Testis (tissue), 2 donors: ENCODE measurements at regions not wholly inside any gene's neighbourhood (a gene's known extent, or its start where the extent isn't known, plus 50 kb on each side); places are given as distances from the start of the nearest gene placed in this dataset.

ENCODE experiments used
- DNase-seq: peaks from one replicate; pipeline ENCODE4 v3.0.0-alpha.2; 2019
- H3K27ac ChIP-seq, 2 donors: fragments of 200-600 bp; sonication (generic); one replicate each; pipeline ENCODE4 v1.5.1; 2019
- H3K27me3 ChIP-seq: fragments of 200-600 bp; sonication (generic); one replicate; pipeline ENCODE4 v1.5.1; 2019
- H3K36me3 ChIP-seq: fragments of 200-600 bp; sonication (generic); one replicate; pipeline ENCODE4 v1.5.1; 2017; ENCODE audit warnings: low read depth; ENCODE audit errors: missing control alignments
- H3K4me1 ChIP-seq: fragments of 200-600 bp; sonication (generic); one replicate; pipeline ENCODE4 v1.5.1; 2019
- H3K4me3 ChIP-seq, 2 donors: fragments of 200-600 bp; sonication (generic); one replicate each; pipeline ENCODE4 v1.5.1; 2017 to 2019
- H3K9me3 ChIP-seq: fragments of 200-600 bp; sonication (generic); one replicate; pipeline ENCODE4 v1.5.1; 2017
- CTCF ChIP-seq, 3 experiments: fragments of 450-650 bp in 2 of 3; fragments of 200-600 bp in 1 of 3; sonication (generic) in 1 of 3; IDR thresholded peaks; one replicate each; pipeline ENCODE4 v1.5.1; 2016 to 2019; ENCODE audit warnings: antibody characterized with exemption in 3 of 3, mild to moderate bottlenecking in 2 of 3, moderate library complexity in 1 of 3
- POLR2A ChIP-seq: fragments of 450-650 bp; IDR thresholded peaks from one replicate; pipeline ENCODE4 v1.6.1; 2017; ENCODE audit warnings: antibody characterized with exemption, mild to moderate bottlenecking, moderate library complexity
- WGBS, 2 donors: methylation state at CpG; one replicate each; pipeline ENCODE4 v1.1.5; 2018; 5-methylcytosine and 5-hydroxymethylcytosine counted together
- intact Hi-C: fragments of 100-400 bp; cut with DNase I; formaldehyde crosslinking; loops from one replicate; pipeline ENCODE4 v1.15.1; 2023; ENCODE audit warnings: low total_unique reads

- Histone ChIP-seq H3K9me3 (no peaks in the 10 kb centered on the region), H3K4me3 (no peak overlapping the region), H3K27ac (no peak overlapping the region), H3K4me1 (no peaks in the 10 kb centered on the region), H3K27me3 (no peaks in the 10 kb centered on the region), H3K36me3 (no peaks in the 10 kb centered on the region)
- 70 to 83% methylated on average over 4 of the region's 4 CpGs for whole genome bisulfite sequencing, 2 donors
- DNase-seq = no peak
- intact Hi-C loops = no loop called here
- TF ChIP-seq CTCF (IDR thresholded peaks at IDR 0.05) (no peak), POLR2A (no peak)
These were observed 272.7 kb downstream of the RPLP1 start for GRCh38 chr15:69725275-69725674.

GRCh38 chr15:69725957-69726356 is 273.3 kb downstream of the RPLP1 start:
- no peak for DNase-seq
- H3K27me3 ChIP-seq = no peaks in the 10 kb centered on the region
- no peak overlapping the region for H3K27ac ChIP-seq
- H3K4me3 ChIP-seq = no peak overlapping the region
- 85 to 96% methylated on average over 2 of the region's 2 CpGs for WGBS, 2 donors
- H3K4me1 ChIP-seq = no peaks in the 10 kb centered on the region
- intact Hi-C loops = no loop called here
- H3K9me3 ChIP-seq = no peaks in the 10 kb centered on the region
- H3K36me3 ChIP-seq = no peaks in the 10 kb centered on the region
- TF ChIP-seq POLR2A (no peak), CTCF (IDR thresholded peaks at IDR 0.05) (no peak)

GRCh38 chr15:69727121-69727924 is 274.7 kb downstream of the RPLP1 start:
- H3K4me1 ChIP-seq = no peaks in the 10 kb centered on the region
- no peaks in the 10 kb centered on the region for H3K36me3 ChIP-seq
- no peak overlapping the region for H3K4me3 ChIP-seq
- DNase-seq = no peak
- 83 to 86% methylated on average over 8 of the region's 8 CpGs for WGBS, 2 donors
- TF ChIP-seq POLR2A (no peak), CTCF (IDR thresholded peaks at IDR 0.05) (no peak)
- no peaks in the 10 kb centered on the region for H3K27me3 ChIP-seq
- no peak overlapping the region for H3K27ac ChIP-seq
- no peaks in the 10 kb centered on the region for H3K9me3 ChIP-seq
- intact Hi-C loops = no loop called here

- peak overlapping the region in 1 of 2 donors; percentile 22 for H3K4me3 ChIP-seq
- 37 to 51% methylated on average over 9 of the region's 9 CpGs for WGBS, 2 donors
- TF ChIP-seq CTCF (IDR thresholded peaks at IDR 0.05) (peak; percentile 54 to 89 (median 77)), POLR2A (no peak)
- H3K9me3 ChIP-seq = no peaks in the 10 kb centered on the region
- no peaks in the 10 kb centered on the region for H3K4me1 ChIP-seq
- intact Hi-C loops = no loop called here
- peak; percentile 72 for DNase-seq
- no peaks in the 10 kb centered on the region for H3K27me3 ChIP-seq
- no peak overlapping the region for H3K27ac ChIP-seq
- H3K36me3 ChIP-seq = no peaks in the 10 kb centered on the region
These were observed 276.6 kb downstream of the RPLP1 start for GRCh38 chr15:69729167-69729748.
